HG02642 (cell line): ENCODE measurements at regions not wholly inside any gene's neighbourhood (a gene's known extent, or its start where the extent isn't known, plus 50 kb on each side); places are given as distances from the start of the nearest gene placed in this dataset.
"Not testable (repeated sequence)": the region's sequence is repeated elsewhere in the genome, so short reads cannot be mapped to it uniquely, and the experiment has no call there.

Source experiments
- ATAC-seq: cut with Tn5 transposase; IDR thresholded peaks from one replicate; pipeline ENCODE4 v1.9.1; 2021; ENCODE audit warnings: mild to moderate bottlenecking; ENCODE audit not compliant: unreplicated experiment, poor library complexity

DNA sequence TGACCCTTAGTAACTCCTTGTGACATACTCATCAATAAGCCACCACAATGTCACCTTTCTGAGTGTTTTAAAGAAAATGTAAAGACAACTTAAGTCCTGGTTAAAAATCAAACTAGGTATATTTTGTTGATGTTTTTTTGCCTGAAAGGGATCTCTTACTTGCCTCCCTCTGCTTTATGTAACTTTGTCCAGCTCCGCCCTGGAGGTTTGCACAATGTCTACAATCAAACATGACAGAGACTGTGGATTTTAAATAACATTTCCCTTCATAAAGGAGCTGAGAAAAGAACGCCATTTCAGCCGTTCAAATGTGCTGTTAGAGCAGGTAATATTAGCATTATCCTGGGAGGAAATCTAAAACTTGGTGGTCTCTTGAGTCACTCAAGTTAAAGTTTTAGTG, 613.9 kb downstream of the SOX5 start:
- ATAC-seq, result no peak

GRCh38 chr12:23337213-23337612, 612.3 kb downstream of the SOX5 start:
- no peak for ATAC-seq

DNA sequence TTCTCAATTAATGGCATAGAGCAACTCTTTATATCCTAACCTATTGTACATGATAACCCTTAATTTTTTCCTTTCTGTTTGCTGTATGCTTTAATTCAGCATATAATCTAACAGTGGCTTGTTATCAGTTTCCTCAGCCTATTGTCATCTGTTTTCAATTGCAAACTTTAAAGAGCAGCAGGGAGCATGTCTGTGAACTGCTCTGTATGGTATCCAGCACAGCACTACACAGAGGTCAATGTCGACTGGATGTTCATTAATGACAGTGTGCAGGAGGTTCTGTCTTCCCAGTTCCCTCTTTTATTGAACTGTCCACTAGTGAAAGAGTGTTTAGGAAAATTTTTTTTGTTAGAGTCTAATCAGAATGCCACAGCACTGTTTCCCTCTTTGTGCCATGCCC, 609.1 kb downstream of the SOX5 start:
- no peak for ATAC-seq

DNA sequence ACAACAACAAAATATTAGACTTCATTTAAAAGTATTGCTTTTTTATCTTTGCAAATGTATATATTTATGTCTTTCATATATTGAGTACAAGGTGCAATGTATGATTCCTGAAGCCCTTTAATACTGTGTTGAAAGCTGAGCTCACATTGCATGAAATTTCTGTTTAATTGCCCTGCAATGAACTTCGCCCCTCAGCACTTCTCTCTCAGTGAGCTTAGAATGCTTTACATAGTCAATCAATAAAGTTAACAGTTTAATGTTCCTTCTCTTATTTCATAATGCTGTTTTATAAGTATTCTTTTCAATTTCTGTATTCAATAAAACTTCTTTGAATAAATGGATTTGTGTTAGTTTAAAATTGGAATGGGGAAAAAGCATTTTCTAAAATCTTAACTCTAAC, 607.1 kb downstream of the SOX5 start:
- no peak for ATAC-seq

- no peak for ATAC-seq
Observed at GRCh38 chr12:23349564-23349963, 599.9 kb downstream of the SOX5 start.

GRCh38 chr12:23350808-23351207, 598.7 kb downstream of the SOX5 start:
- ATAC-seq, result peak; percentile 75

DNA sequence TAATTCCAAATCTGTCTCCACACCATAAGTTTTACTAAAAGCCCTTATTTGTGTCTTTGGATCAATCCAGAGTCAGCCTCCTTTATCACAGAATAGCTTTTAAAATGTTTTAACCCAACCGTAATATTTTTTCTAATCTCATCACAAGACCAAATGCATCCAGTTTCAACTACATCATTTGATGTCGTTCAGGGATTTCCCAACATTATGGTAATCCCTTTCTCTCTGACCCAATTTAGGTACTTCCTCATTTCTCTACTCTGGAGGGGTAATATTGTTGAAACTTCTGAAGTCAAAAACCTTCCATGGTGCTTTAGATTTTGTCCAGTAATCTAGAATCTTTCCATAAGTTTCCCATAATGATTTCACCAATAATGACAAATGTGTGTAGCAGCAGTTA, 596.8 kb downstream of the SOX5 start:
- no peak for ATAC-seq

GRCh38 chr12:23354800-23355199, 594.7 kb downstream of the SOX5 start:
- ATAC-seq, result no peak

GRCh38 chr12:23356440-23356839, 593.0 kb downstream of the SOX5 start:
- ATAC-seq, result no peak

DNA sequence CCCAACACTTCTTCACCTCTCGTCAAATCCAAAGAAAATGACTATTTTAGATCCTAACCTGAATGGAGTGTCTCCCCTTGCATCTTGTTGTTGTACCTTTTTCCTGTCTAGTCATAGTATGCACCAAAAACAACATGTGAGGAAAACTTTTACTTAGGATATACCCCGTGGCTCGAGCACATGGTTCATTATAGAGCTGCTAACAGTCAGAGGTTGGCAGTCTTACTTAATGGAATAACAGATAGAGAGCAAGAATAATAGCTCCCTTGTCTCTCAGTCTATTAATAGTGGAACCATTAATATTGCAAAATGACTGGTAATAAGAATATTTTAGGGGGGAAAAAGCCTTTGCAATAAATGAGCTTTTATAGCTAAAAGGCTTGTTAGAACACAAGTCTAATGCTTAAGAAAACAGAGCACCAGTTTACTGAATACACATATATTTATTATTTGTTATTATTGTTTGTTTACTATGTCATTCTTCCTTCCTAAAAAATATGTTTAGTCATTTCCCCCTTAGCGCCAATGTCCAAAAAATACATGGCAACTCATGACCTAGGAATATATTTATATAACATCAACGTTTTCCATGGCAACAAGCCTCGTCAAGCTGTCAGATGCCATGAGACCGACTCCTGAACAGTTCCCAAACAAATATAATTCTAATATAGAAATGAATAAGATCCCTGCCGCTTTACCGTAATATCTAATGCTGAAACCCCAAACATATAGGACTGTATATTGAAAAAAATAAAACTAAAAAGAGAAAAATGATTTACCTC, 592.4 kb downstream of the SOX5 start:
- ATAC-seq, result no peak

DNA sequence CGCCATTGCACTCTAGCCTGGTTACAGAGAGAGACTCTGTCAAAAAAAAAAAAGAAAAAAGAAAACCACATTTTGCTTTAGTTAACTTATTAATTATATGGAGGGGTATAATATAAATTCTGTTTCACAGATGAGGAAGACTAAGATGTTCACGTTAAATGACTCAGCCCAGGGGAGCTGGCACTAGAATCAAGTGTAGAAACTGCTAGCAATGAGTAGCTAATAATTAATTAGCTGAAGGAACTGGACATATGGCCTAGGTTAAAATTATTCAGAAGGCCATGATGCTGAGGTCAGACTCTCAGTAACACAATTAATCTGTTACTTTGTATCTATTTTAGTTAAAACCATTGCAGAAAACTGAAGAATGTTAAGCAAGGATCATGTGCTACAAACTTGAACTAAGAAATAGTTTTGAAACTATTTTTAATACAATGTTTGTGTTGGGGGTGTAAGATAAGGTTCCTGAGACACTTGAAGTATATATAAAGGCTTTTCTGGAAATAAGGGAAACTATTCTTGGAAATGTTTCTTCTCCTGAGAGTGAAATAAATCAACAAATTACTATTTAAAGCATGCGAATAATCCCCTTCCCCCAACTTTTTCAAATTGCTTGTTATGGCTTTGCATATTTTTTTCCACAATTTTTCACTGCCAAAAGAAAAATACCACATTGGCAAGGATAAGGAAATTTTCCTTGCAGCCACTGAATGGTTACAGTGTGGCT, 589.3 kb downstream of the SOX5 start:
- no peak for ATAC-seq

GRCh38 chr12:23361971-23362370, 587.5 kb downstream of the SOX5 start:
- no peak for ATAC-seq

- ATAC-seq, result no peak
Observed at GRCh38 chr12:23368590-23368989, 580.9 kb downstream of the SOX5 start.

GRCh38 chr12:23375621-23376020, 573.8 kb downstream of the SOX5 start:
- no peak for ATAC-seq

DNA sequence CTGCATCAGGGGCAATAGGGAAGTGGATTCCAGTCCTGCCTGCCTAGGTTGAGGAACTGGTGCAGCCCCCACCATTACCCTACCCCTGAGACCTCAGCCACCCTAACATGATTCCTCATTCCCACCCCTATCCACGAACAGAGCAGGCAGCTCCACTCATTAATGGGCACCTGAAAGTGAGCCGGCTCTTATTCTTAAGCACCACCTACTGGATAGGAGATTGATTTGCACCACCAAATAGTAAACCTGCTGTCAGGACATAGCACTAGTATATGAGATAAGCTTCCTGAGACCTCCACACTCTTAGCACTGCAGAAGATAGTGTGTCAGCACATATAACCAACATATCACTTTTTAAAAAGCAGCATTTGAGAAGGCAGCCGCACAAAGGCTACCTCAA, 573.2 kb downstream of the SOX5 start:
- ATAC-seq, result no peak

GRCh38 chr12:23380419-23381100, 568.9 kb downstream of the SOX5 start:
- no peak for ATAC-seq

DNA sequence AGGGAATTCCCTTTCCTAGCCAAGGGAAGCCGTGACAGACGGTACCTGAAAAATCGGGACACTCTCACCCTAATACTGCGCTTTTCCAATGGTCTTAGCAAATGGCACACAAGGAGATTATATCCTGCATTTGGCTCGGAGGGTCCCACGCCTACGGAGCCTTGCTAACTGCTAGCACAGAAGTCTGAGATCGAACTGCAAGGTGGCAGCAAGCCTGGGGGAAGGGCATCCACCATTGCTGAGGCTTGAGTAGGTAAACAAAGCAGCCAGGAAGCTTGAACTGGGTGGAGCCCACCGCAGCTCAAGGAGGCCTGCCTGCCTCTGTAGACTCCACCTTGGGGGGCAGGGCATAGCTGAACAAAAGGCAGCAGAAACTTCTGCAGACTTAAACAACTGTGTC, 560.6 kb downstream of the SOX5 start:
- ATAC-seq, result not testable (repeated sequence)

DNA sequence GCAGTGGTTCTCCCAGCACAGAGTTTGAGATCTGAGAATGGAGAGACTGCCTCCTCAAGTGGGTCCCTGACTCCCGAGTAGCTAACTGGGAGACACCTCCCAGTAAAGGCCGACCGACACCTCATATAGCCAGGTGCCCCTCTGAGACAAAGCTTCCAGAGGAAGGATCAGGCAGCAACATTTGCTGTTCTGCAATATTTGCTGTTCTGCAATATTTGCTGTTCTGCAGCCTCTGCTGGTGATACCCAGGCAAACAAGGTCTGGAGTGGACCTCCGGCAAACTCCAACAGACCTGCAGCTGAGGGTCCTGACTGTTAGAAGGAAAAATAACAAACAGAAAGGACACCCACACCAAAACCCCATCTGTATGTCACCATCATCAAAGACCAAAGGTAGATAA, 560.2 kb downstream of the SOX5 start:
- ATAC-seq, result not testable (repeated sequence)

DNA sequence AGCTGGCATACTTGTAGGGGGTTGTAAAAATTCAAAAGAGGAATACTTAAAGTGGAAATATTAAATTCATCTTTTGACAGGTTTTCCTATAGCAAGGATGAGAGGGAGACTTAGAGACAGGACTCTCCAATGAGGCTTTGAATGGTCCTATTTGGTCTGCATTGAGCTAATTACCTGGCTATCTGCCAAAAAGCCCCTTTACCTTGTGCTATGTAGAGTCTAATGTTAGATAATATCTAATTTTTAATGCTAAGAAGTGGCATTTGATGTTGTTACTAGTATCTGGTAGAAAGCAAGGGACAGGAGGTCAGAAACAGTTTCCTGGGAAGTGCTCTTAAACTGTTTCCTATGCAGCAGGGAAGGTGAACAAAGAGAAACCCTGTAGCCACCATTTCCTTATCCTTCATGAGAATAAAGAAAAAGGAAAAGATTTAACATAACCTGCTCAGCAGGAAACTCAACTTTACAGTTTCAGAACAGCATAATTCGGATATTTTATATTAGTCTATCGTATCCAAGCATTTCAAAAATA, 550.0 kb downstream of the SOX5 start:
- no peak for ATAC-seq

GRCh38 chr12:23415180-23415579, 534.3 kb downstream of the SOX5 start:
- no peak for ATAC-seq

DNA sequence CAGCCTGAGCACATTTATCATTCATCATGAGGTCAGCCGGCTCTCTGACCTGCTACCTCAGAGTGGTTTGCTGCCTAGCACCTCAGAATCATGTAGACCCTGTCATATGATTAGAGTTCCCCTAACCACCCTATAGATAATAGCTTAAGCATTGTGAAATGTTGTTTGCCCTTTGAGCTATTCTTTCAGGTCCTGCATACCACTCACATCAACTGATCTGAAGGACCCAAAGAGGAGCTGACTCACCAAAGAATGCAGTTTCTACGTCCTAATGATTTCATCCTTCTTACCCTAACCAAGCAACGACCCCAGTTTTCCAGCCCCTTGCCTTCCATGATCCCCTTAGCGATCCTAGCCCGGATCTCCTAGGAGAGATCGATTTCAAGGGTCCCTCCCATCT, 527.9 kb downstream of the SOX5 start:
- ATAC-seq, result no peak
